ENCODE measurements at regions not wholly inside any gene's neighbourhood (a gene's known extent, or its start where the extent isn't known, plus 50 kb on each side); places are given as distances from the start of the nearest gene placed in this dataset.

- Histone ChIP-seq H3K9me3 (no peaks in the 10 kb centered on the region), H3K36me3 (no peaks in the 10 kb centered on the region), H3K27ac (no peak overlapping the region), H3K27me3 (no peaks in the 10 kb centered on the region), H3K4me1 (ENCODE audit: control insufficient read depth in 1 of 2, insufficient read depth in 1 of 2, low read depth in 1 of 2, low read length in 1 of 2) (no peaks in the 10 kb centered on the region), H3K4me3 (ENCODE audit: low read depth in 1 of 2, low read length in 1 of 2) (no peak overlapping the region)
- no peak for TF ChIP-seq CTCF (IDR thresholded peaks at IDR 0.05)
Observed at GRCh38 chr2:57452634-57453033, 594.0 kb upstream of the VRK2 start.

- Histone ChIP-seq H3K4me1 (ENCODE audit: control insufficient read depth in 1 of 2, insufficient read depth in 1 of 2, low read depth in 1 of 2, low read length in 1 of 2) (no peaks in the 10 kb centered on the region), H3K9me3 (no peaks in the 10 kb centered on the region), H3K27me3 (no peaks in the 10 kb centered on the region), H3K4me3 (ENCODE audit: low read depth in 1 of 2, low read length in 1 of 2) (no peak overlapping the region), H3K27ac (no peak overlapping the region), H3K36me3 (no peaks in the 10 kb centered on the region)
- no peak for TF ChIP-seq CTCF (IDR thresholded peaks at IDR 0.05)
Observed at GRCh38 chr2:57453945-57454344, 592.7 kb upstream of the VRK2 start.

GRCh38 chr2:57460396-57461276 is 586.0 kb upstream of the VRK2 start:
- Histone ChIP-seq H3K4me3 (ENCODE audit: low read depth in 1 of 2, low read length in 1 of 2) (no peak overlapping the region), H3K4me1 (ENCODE audit: control insufficient read depth in 1 of 2, insufficient read depth in 1 of 2, low read depth in 1 of 2, low read length in 1 of 2) (no peaks in the 10 kb centered on the region), H3K36me3 (no peaks in the 10 kb centered on the region), H3K27ac (no peak overlapping the region), H3K9me3 (no peaks in the 10 kb centered on the region), H3K27me3 (no peaks in the 10 kb centered on the region)
- no peak for TF ChIP-seq CTCF (IDR thresholded peaks at IDR 0.05)

- no peak for TF ChIP-seq CTCF (IDR thresholded peaks at IDR 0.05)
- H3K9me3 ChIP-seq: no peaks in the 10 kb centered on the region
Observed at GRCh38 chr2:57461624-57462023, 585.0 kb upstream of the VRK2 start.

GRCh38 chr2:57465067-57465466 is 581.5 kb upstream of the VRK2 start:
- H3K27ac ChIP-seq: no peak overlapping the region
- H3K9me3 ChIP-seq: no peaks in the 10 kb centered on the region
- H3K36me3 ChIP-seq: no peaks in the 10 kb centered on the region
- no peaks in the 10 kb centered on the region for H3K27me3 ChIP-seq
- no peak overlapping the region for H3K4me3 ChIP-seq (ENCODE audit: low read depth in 1 of 2, low read length in 1 of 2)
- no peaks in the 10 kb centered on the region for H3K4me1 ChIP-seq (ENCODE audit: control insufficient read depth in 1 of 2, insufficient read depth in 1 of 2, low read depth in 1 of 2, low read length in 1 of 2)
- TF ChIP-seq CTCF (IDR thresholded peaks at IDR 0.05): no peak

More at GRCh38 chr2:57461624-57462023, 585.0 kb upstream of the VRK2 start:
- H3K4me3 ChIP-seq (ENCODE audit: low read depth in 1 of 2, low read length in 1 of 2): no peak overlapping the region
- no peak overlapping the region for H3K27ac ChIP-seq
- H3K36me3 ChIP-seq: no peaks in the 10 kb centered on the region
- no peaks in the 10 kb centered on the region for H3K4me1 ChIP-seq (ENCODE audit: control insufficient read depth in 1 of 2, insufficient read depth in 1 of 2, low read depth in 1 of 2, low read length in 1 of 2)
- H3K27me3 ChIP-seq: no peaks in the 10 kb centered on the region

Measured in neutrophil (primary cell).